ENCODE measurements at regions not wholly inside any gene's neighbourhood (a gene's known extent, or its start where the extent isn't known, plus 50 kb on each side); places are given as distances from the start of the nearest gene placed in this dataset.
"Not testable (repeated sequence)": the region's sequence is repeated elsewhere in the genome, so short reads cannot be mapped to it uniquely, and the experiment has no call there.

- H3K9me3 ChIP-seq (ENCODE audit: severe bottlenecking): no peaks in the 10 kb centered on the region
- ATAC-seq (ENCODE audit: low read depth) (peak; percentile 79), DNase-seq (ENCODE audit: low spot score) (no peak)
- TF ChIP-seq CTCF (IDR thresholded peaks at IDR 0.05; ENCODE audit: poor library complexity, severe bottlenecking): no peak
- H3K36me3 ChIP-seq (ENCODE audit: low read depth): no peaks in the 10 kb centered on the region
- H3K4me1 ChIP-seq (ENCODE audit: insufficient read depth, poor library complexity, severe bottlenecking): no peaks in the 10 kb centered on the region
- no peak overlapping the region for H3K4me3 ChIP-seq (ENCODE audit: severe bottlenecking)
- H3K27ac ChIP-seq (ENCODE audit: poor library complexity, severe bottlenecking): no peak overlapping the region
- no peaks in the 10 kb centered on the region for H3K27me3 ChIP-seq (ENCODE audit: insufficient read depth, poor library complexity, severe bottlenecking)
Measured at GRCh38 chr3:185995352-185995751, 57.5 kb upstream of the TRA2B start.

- Histone ChIP-seq H3K4me1 (ENCODE audit: insufficient read depth, poor library complexity, severe bottlenecking) (no peaks in the 10 kb centered on the region), H3K9me3 (ENCODE audit: severe bottlenecking) (no peaks in the 10 kb centered on the region), H3K4me3 (ENCODE audit: severe bottlenecking) (no peak overlapping the region), H3K36me3 (ENCODE audit: low read depth) (no peaks in the 10 kb centered on the region), H3K27me3 (ENCODE audit: insufficient read depth, poor library complexity, severe bottlenecking) (no peaks in the 10 kb centered on the region), H3K27ac (ENCODE audit: poor library complexity, severe bottlenecking) (no peak overlapping the region)
- DNase-seq (ENCODE audit: low spot score) (no peak), ATAC-seq (ENCODE audit: low read depth) (no peak)
- TF ChIP-seq CTCF (IDR thresholded peaks at IDR 0.05; ENCODE audit: poor library complexity, severe bottlenecking): no peak
Measured at GRCh38 chr3:185992831-185993374, 55.1 kb upstream of the TRA2B start.

- H3K4me1 ChIP-seq (ENCODE audit: insufficient read depth, poor library complexity, severe bottlenecking); H3K9me3 ChIP-seq (ENCODE audit: severe bottlenecking); H3K27ac ChIP-seq (ENCODE audit: poor library complexity, severe bottlenecking); H3K36me3 ChIP-seq (ENCODE audit: low read depth); DNase-seq (ENCODE audit: low spot score); H3K27me3 ChIP-seq (ENCODE audit: insufficient read depth, poor library complexity, severe bottlenecking); H3K4me3 ChIP-seq (ENCODE audit: severe bottlenecking); ATAC-seq (ENCODE audit: low read depth): not testable (repeated sequence)
Measured at GRCh38 chr3:185990995-185991394, 53.2 kb upstream of the TRA2B start.

GRCh38 chr3:185989511-185989910, 51.7 kb upstream of the TRA2B start:
- no peak for DNase-seq (ENCODE audit: low spot score)
- no peak overlapping the region for H3K4me3 ChIP-seq (ENCODE audit: severe bottlenecking)
- no peaks in the 10 kb centered on the region for H3K9me3 ChIP-seq (ENCODE audit: severe bottlenecking)
- ATAC-seq (ENCODE audit: low read depth): no peak
- no peaks in the 10 kb centered on the region for H3K27me3 ChIP-seq (ENCODE audit: insufficient read depth, poor library complexity, severe bottlenecking)
- no peak for TF ChIP-seq CTCF (IDR thresholded peaks at IDR 0.05; ENCODE audit: poor library complexity, severe bottlenecking)
- no peak overlapping the region for H3K27ac ChIP-seq (ENCODE audit: poor library complexity, severe bottlenecking)
- H3K4me1 ChIP-seq (ENCODE audit: insufficient read depth, poor library complexity, severe bottlenecking): no peaks in the 10 kb centered on the region
- no peaks in the 10 kb centered on the region for H3K36me3 ChIP-seq (ENCODE audit: low read depth)

GRCh38 chr3:185988816-185989175, 51.0 kb upstream of the TRA2B start:
- Histone ChIP-seq H3K27ac (ENCODE audit: poor library complexity, severe bottlenecking) (no peak overlapping the region), H3K9me3 (ENCODE audit: severe bottlenecking) (no peaks in the 10 kb centered on the region), H3K4me3 (ENCODE audit: severe bottlenecking) (no peak overlapping the region), H3K36me3 (ENCODE audit: low read depth) (no peaks in the 10 kb centered on the region), H3K27me3 (ENCODE audit: insufficient read depth, poor library complexity, severe bottlenecking) (no peaks in the 10 kb centered on the region), H3K4me1 (ENCODE audit: insufficient read depth, poor library complexity, severe bottlenecking) (no peaks in the 10 kb centered on the region)
- ATAC-seq (ENCODE audit: low read depth): no peak
- DNase-seq (ENCODE audit: low spot score): no peak
- no peak for TF ChIP-seq CTCF (IDR thresholded peaks at IDR 0.05; ENCODE audit: poor library complexity, severe bottlenecking)

All from RWPE2 (cell line).